Suppressor macrophage (primary cell): ENCODE measurements at regions not wholly inside any gene's neighbourhood (a gene's known extent, or its start where the extent isn't known, plus 50 kb on each side); places are given as distances from the start of the nearest gene placed in this dataset.
"Not testable (repeated sequence)": the region's sequence is repeated elsewhere in the genome, so short reads cannot be mapped to it uniquely, and the experiment has no call there.

ENCODE experiments used
- DNase-seq, 4 experiments: peaks; one replicate each; pipeline ENCODE4 v3.0.0-alpha.2; 2020 to 2022

- no peak for DNase-seq
Measured at GRCh38 chr6:21744331-21744730, 150.8 kb downstream of the SOX4 start.

- no peak for DNase-seq
Measured at GRCh38 chr6:21745543-21746337, 152.2 kb downstream of the SOX4 start.

GRCh38 chr6:21747441-21747840 lies 153.9 kb downstream of the SOX4 start:
- DNase-seq = no peak

GRCh38 chr6:21748343-21749056 lies 154.9 kb downstream of the SOX4 start:
- DNase-seq = no peak

- DNase-seq = no peak
Measured at GRCh38 chr6:21749754-21750153, 156.2 kb downstream of the SOX4 start.

GRCh38 chr6:21750575-21750974 lies 157.0 kb downstream of the SOX4 start:
- no peak for DNase-seq

GRCh38 chr6:21751608-21752007 lies 158.1 kb downstream of the SOX4 start:
- no peak for DNase-seq

- DNase-seq = no peak
Measured at GRCh38 chr6:21752054-21752811, 158.7 kb downstream of the SOX4 start.

- no peak for DNase-seq
Measured at GRCh38 chr6:21753241-21754108, 159.9 kb downstream of the SOX4 start.

- DNase-seq = peak in 2 of 4 experiments; percentile 6 to 8
Measured at GRCh38 chr6:21754891-21755290, 161.3 kb downstream of the SOX4 start.

GRCh38 chr6:21756487-21756886 lies 162.9 kb downstream of the SOX4 start:
- no peak for DNase-seq

GRCh38 chr6:21757392-21757791 lies 163.8 kb downstream of the SOX4 start:
- not testable (repeated sequence) for DNase-seq

GRCh38 chr6:21759721-21760120 lies 166.2 kb downstream of the SOX4 start:
- DNase-seq = no peak

GRCh38 chr6:21761053-21761730 lies 167.6 kb downstream of the SOX4 start:
- DNase-seq = not testable (repeated sequence)

GRCh38 chr6:21764989-21765388 lies 171.4 kb downstream of the SOX4 start:
- no peak for DNase-seq

- no peak for DNase-seq
Measured at GRCh38 chr6:21767891-21768648, 174.5 kb downstream of the SOX4 start.

GRCh38 chr6:21769405-21769861 lies 175.9 kb downstream of the SOX4 start:
- no peak for DNase-seq

GRCh38 chr6:21769968-21770367 lies 176.4 kb downstream of the SOX4 start:
- DNase-seq = no peak

GRCh38 chr6:21771626-21772320 lies 178.2 kb downstream of the SOX4 start:
- no peak for DNase-seq

- DNase-seq = no peak
Measured at GRCh38 chr6:21772477-21772876, 178.9 kb downstream of the SOX4 start.
